NK-92 treated with Interleukin-12 subunit alpha and Interleukin-12 subunit beta, amount 100 ng/mL, for 24 hours (cell line): ENCODE measurements at regions not wholly inside any gene's neighbourhood (a gene's known extent, or its start where the extent isn't known, plus 50 kb on each side); places are given as distances from the start of the nearest gene placed in this dataset.
"Not testable (repeated sequence)": the region's sequence is repeated elsewhere in the genome, so short reads cannot be mapped to it uniquely, and the experiment has no call there.

Experiments
- DNase-seq: peaks from one replicate; lab custom pipeline; 2025; lab: John Stamatoyannopoulos, UW

GRCh38 chr6:68013780-68014515, 621.1 kb upstream of the ADGRB3 start:
- DNase-seq, result no peak

GRCh38 chr6:68012822-68013221, 622.3 kb upstream of the ADGRB3 start:
- DNase-seq, result no peak

GRCh38 chr6:68010936-68011335, 624.1 kb upstream of the ADGRB3 start:
- DNase-seq, result no peak

- no peak for DNase-seq
These were observed 626.6 kb upstream of the ADGRB3 start for GRCh38 chr6:68008445-68008844.

GRCh38 chr6:68007717-68008116, 627.4 kb upstream of the ADGRB3 start:
- no peak for DNase-seq

GRCh38 chr6:67986694-67987232, 648.3 kb upstream of the ADGRB3 start:
- DNase-seq, result no peak

GRCh38 chr6:67976486-67976885, 658.6 kb upstream of the ADGRB3 start:
- DNase-seq, result no peak

- no peak for DNase-seq
These were observed 660.2 kb upstream of the ADGRB3 start for GRCh38 chr6:67974931-67975330.

- no peak for DNase-seq
These were observed 663.3 kb upstream of the ADGRB3 start for GRCh38 chr6:67971812-67972211.

GRCh38 chr6:67966830-67967229, 668.3 kb upstream of the ADGRB3 start:
- no peak for DNase-seq

GRCh38 chr6:67956352-67956751, 678.7 kb upstream of the ADGRB3 start:
- no peak for DNase-seq

GRCh38 chr6:67952948-67953347, 682.1 kb upstream of the ADGRB3 start:
- DNase-seq, result no peak

- DNase-seq, result no peak
These were observed 683.0 kb upstream of the ADGRB3 start for GRCh38 chr6:67952121-67952520.

GRCh38 chr6:67947762-67948161, 687.3 kb upstream of the ADGRB3 start:
- not testable (repeated sequence) for DNase-seq

GRCh38 chr6:67935976-67936477, 699.1 kb upstream of the ADGRB3 start:
- DNase-seq, result no peak

- DNase-seq, result no peak
These were observed 701.8 kb upstream of the ADGRB3 start for GRCh38 chr6:67933278-67933677.

- DNase-seq, result not testable (repeated sequence)
These were observed 712.5 kb upstream of the ADGRB3 start for GRCh38 chr6:67922588-67922987.

GRCh38 chr6:67920040-67920439, 715.0 kb upstream of the ADGRB3 start:
- DNase-seq, result not testable (repeated sequence)

- DNase-seq, result no peak
These were observed 718.7 kb upstream of the ADGRB3 start for GRCh38 chr6:67916399-67916798.

- no peak for DNase-seq
These were observed 720.7 kb upstream of the ADGRB3 start for GRCh38 chr6:67914419-67914818.

- DNase-seq, result no peak
These were observed 725.7 kb upstream of the ADGRB3 start for GRCh38 chr6:67909354-67909753.

- no peak for DNase-seq
These were observed 726.7 kb upstream of the ADGRB3 start for GRCh38 chr6:67908379-67908778.

- not testable (repeated sequence) for DNase-seq
These were observed 730.3 kb upstream of the ADGRB3 start for GRCh38 chr6:67904735-67905134.

GRCh38 chr6:67898875-67899274, 736.2 kb upstream of the ADGRB3 start:
- DNase-seq, result no peak
